HG03280 (cell line): ENCODE measurements at regions not wholly inside any gene's neighbourhood (a gene's known extent, or its start where the extent isn't known, plus 50 kb on each side); places are given as distances from the start of the nearest gene placed in this dataset.

Source experiments
- ATAC-seq: cut with Tn5 transposase; IDR thresholded peaks from one replicate; pipeline ENCODE4 v1.9.1; 2021; ENCODE audit warnings: mild to moderate bottlenecking, moderate library complexity; ENCODE audit not compliant: unreplicated experiment

GRCh38 chr14:22460461-22461195 lies 128.4 kb downstream of the DAD1 start:
- peak; percentile 41 for ATAC-seq

DNA sequence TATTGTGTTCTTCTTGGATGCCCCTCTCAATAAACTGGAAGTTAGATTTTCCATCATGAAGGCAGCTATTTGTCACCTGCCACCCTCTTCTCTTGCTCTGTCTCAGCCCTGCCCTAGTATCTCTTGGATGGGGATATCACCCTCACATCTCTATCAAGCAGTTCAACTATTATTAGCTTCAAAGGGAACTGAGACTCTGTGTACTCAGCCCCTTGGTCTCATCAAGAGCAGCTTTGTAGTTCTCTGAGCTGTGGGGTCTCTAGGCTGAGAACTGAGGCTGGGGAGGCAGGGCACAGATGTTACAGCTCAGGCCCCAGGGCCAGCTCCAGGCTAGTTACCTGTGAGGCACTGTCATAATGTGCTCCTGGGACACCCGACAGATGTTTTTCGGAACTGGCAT lies 130.3 kb downstream of the DAD1 start:
- no peak for ATAC-seq

- no peak for ATAC-seq
Observed at GRCh38 chr14:22456998-22457594, 131.9 kb downstream of the DAD1 start.

DNA sequence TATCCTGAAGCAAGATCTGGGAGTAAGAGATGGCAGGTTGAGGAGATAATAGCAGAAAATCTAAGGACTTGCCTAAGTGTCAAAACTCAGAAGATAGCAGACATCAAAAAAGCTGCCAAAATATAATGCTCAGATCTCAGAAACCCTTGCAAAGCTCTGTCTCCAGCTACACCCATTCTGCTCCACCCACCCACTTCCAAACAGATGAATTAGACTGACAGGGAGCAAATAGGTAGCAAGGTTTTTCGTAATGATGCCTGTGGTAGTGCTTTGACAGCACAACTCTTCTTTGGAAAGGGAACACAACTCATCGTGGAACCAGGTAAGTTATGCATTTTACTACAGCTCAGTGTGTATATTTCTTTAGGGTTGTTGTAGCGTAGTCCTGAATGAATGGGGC lies 132.6 kb downstream of the DAD1 start:
- no peak for ATAC-seq

DNA sequence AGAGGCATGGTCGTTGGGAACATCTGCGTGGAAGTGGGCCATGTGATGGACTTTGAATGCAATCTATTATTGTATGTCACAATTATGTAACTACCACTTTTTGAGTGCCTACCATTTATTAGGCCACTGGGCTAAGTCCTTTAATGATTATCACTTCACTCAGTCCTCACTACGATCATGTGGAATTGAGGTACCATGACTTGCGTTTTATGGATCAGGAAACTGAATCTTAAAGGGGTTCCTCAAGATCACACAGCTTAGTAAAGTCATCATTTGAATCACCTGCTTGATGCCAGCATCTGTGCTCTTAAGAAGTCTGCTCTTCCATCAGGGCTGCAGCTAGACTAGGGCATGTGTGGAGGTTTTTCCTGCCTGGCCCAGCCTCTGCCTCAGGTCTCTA lies 136.7 kb downstream of the DAD1 start:
- ATAC-seq: no peak

GRCh38 chr14:22450266-22450665 lies 138.8 kb downstream of the DAD1 start:
- no peak for ATAC-seq

DNA sequence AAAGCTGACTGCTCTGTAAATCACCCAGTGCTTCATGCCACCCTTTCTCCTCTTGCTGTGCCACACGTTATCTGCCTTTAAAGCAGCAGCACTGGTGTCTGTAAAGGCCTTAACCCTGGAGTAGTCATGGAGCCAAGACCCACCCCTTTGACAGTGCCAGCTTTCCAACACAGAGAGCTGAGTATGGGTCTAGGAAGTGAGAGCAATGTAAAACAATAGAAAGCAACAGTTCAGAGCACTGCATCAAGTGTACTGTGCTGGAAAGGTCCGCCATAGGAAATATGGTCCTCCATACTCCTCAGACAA lies 139.5 kb downstream of the DAD1 start:
- no peak for ATAC-seq

- peak; percentile 32 for ATAC-seq
Observed at GRCh38 chr14:22448905-22449599, 140.0 kb downstream of the DAD1 start.

- peak; percentile 52 for ATAC-seq
Observed at GRCh38 chr14:22448035-22448904, 140.8 kb downstream of the DAD1 start.

DNA sequence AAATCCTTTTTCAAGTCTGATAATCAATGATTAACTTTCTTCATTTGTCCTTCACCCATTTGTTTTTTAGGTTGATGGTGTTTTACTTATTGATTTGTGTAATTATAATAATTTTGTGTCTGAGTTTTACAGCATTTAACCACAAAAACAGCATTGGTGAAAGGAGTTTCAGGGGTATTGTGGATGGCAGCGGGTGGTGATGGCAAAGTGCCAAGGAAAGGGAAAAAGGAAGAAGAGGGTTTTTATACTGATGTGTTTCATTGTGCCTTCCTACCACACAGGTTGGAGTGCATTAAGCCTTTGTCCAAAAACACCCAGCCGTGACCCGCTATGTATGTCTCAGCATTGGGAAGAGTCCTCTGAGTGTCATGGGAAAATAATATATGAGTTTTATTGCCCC lies 150.3 kb downstream of the DAD1 start:
- no peak for ATAC-seq

GRCh38 chr14:22434901-22435550 lies 154.0 kb downstream of the DAD1 start:
- ATAC-seq: no peak

DNA sequence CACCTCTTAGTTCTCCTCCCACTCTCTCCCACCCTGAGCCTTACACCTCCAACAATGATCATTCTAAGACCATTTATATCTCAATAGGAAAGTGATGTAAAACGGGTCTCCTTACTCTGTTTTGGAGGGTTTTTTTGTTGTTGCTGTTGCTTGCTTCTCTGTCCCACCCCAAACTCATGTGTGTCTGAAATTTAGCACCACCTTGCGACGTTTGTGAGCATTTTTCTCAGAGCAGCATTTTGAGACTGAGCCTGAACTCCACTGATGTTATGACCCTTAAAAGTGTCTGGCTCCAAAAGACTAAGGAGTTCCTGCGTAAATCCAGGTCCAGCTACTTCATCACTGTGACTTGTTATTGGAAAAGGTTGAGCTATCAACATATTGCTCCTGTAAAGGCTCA lies 155.0 kb downstream of the DAD1 start:
- no peak for ATAC-seq

DNA sequence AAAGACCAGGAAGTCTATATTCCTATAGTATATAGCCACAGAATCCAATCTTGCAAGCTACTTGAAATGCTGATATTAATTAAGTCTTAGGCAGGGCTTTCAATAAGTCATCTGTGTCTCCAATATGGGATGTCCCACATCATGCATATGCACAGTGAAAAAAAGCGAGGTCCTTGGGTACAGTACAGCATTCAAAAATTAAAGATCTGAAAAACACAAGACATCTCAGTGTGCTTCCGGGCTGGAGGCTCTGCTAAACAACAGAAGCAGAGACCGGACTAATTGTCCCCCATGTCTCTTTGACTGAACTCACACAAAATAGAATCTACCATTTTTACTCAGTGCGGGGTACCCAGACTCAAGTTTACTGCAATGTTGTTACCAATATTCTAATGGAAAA lies 156.0 kb downstream of the DAD1 start:
- ATAC-seq: no peak

DNA sequence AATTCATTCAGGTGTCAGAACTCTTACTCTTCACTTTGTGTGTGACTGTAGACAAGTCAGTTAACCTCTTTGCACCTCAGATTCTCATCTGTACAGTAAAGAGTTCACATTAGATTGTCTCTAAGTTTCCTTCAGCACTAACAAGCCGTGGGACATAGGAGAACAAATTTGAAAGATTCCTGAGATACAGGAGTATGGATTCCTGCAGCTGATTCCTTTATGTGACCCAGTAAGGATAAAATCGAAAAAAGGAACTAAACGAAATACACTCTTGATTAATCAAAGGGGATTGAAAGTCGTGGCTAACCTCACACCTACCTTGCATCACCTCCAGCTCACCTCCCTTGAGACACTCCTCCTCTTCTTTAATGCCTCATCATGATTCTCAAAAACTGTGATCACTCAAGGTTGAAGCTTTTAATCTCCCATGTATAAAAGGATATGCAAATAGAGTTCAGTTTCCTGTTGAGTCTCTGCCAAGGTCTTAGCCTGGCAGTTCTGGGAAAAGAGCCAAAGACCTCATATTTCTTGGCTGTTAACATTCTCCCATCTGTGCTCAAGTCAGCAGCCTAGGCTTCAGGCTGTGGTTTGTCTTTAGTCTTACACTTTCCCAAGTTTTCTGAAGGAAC lies 156.6 kb downstream of the DAD1 start:
- ATAC-seq: no peak

DNA sequence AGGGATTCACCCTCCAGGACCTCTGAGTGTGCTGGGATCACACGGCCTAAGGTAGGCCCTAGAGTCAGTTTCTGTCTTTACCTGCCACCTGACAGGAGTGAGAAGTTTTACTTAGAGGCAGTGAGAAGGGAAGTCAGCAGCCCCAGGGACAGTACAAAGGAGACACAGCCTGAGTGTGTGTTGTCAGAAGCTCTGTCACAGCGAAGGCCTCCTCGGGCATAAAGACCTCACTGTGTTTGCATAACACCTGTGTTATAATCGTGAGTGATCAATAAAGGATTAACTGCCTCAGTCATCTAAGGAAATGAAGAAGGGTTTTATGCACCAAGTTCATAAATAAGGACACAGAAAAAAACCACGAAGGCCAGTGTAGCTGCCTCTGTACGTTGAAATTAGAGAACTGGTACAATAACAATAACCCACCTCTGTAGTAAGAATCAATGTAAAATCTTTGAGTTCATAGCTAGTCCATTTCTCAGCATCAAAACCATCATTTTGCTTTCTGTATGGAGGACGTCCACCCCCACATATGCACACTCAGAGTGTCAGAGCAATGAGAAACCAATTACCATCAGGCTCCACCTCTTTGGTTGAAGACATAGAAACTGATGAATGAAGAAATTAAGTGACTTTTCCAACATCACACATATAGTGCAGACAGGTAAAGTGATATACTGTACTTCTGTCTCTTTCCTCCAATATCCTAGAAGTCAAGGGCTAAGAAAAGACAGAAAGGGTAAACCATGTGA lies 159.3 kb downstream of the DAD1 start:
- ATAC-seq: no peak

DNA sequence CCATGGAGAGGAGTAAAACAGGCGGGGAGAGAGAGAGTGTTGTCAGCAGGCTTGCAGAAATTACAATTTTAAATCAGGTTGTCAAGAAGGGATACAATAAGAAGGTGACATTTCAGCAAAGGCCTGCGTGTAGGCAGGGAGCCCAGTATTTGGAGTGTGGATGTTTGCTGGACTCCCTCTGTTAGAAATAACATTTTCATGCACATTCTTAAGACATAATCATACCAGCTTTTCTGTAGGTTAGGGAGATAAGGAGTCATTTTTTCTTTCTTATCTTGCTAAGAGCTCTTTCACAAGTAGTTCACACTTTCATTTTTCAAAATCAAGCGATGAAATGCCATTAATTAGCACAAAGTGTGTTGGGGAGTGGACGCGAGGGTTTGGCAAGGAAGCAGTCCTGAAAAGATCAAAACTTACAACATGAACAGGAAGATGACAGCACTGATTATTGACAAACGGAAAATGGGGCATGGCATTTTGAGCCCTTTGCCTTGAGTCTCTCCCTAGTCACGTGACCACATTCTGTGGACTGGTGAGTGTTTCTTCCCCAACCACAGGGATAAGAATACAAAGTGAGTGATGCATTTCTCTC lies 160.2 kb downstream of the DAD1 start:
- ATAC-seq: no peak

DNA sequence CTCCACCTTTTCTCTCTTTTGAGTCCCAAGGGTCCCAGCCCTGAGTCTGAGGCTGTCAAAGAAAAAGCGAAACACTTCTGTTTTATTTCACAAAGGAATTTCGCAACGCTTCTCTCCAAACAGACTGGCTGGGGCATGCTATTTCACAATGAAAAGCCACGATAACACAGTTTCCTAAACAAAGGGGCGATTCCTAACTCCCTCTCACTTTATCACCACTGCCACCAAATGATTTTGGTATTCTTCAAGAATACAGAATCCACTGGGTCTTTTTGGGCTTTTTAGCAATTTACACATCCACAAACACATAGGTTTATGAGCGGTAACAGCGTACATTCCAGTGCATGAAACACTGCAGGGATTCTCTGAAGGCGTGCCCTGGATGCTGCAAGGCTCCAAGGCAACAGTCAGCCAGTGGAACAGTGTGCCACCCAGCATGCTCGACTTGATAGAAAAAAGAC lies 161.2 kb downstream of the DAD1 start:
- no peak for ATAC-seq

GRCh38 chr14:22426711-22427110 lies 162.3 kb downstream of the DAD1 start:
- ATAC-seq: no peak

DNA sequence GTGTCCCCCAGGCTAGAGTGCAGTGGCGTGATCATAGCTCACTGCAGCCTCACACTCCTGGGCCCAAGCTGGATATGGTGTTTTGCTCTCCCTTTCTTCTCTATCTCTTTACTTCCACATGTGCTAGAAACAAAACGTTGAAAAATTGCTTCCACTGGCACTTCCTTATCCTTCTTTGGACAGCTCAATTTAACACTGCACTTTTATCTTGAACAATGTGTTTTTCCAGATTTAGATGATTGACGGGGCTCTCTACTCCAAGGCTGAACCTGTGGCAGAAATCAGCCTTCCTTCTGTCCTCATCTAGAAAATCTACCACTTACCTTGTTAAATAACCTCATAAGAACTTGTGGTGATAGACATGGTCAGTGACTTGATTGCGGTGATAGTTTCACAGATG lies 165.1 kb downstream of the DAD1 start:
- ATAC-seq: no peak
